Keratinocyte (primary cell): ENCODE measurements at regions not wholly inside any gene's neighbourhood (a gene's known extent, or its start where the extent isn't known, plus 50 kb on each side); places are given as distances from the start of the nearest gene placed in this dataset.
"Not testable (repeated sequence)": the region's sequence is repeated elsewhere in the genome, so short reads cannot be mapped to it uniquely, and the experiment has no call there.

Experiments used
- DNase-seq: peaks from one replicate; pipeline ENCODE4 v3.0.0-alpha.2; 2011; ENCODE audit warnings: low read depth, missing footprints, low spot score
- FAIRE-seq: peaks from 2 replicates; lab custom pipeline; 2011; peaks lifted over from hg19 to GRCh38; lab: Jason Lieb, UNC
- H2AFZ ChIP-seq: 2 replicates; pipeline ENCODE4 v1.6.0; 2012; ENCODE audit warnings: low read length, control low read depth, inconsistent platforms; ENCODE audit not compliant: control insufficient read depth
- H3K27ac ChIP-seq: 2 replicates; pipeline ENCODE4 v1.5.1; 2011; ENCODE audit warnings: low read length; ENCODE audit not compliant: control insufficient read depth, insufficient read depth
- H3K27me3 ChIP-seq: 3 replicates; pipeline ENCODE4 v1.6.0; 2011; ENCODE audit warnings: low read length; ENCODE audit not compliant: control insufficient read depth, insufficient read depth; ENCODE audit errors: extremely low read depth
- H3K36me3 ChIP-seq, 2 experiments: 2 replicates in 1 of 2; 3 replicates in 1 of 2; pipeline ENCODE4 v1.5.1; 2011; ENCODE audit warnings: low read length in 2 of 2, mild to moderate bottlenecking in 1 of 2; ENCODE audit not compliant: control insufficient read depth in 2 of 2, insufficient read depth in 2 of 2; ENCODE audit errors: extremely low read depth in 1 of 2
- H3K4me1 ChIP-seq: 3 replicates; pipeline ENCODE4 v1.5.1; 2011; ENCODE audit warnings: low read length; ENCODE audit not compliant: control insufficient read depth, insufficient read depth; ENCODE audit errors: extremely low read depth
- H3K4me2 ChIP-seq: 3 replicates; pipeline ENCODE4 v1.6.0; 2011; ENCODE audit warnings: low read depth, low read length; ENCODE audit not compliant: control insufficient read depth, insufficient read depth; ENCODE audit errors: extremely low read depth
- H3K4me3 ChIP-seq, 3 experiments: fragments of 200-600 bp in 1 of 3; sonication (generic) in 1 of 3; 2 replicates in 2 of 3; 3 replicates in 1 of 3; pipeline ENCODE4 v1.5.1; 2011 to 2016; ENCODE audit warnings: low read length in 3 of 3, mild to moderate bottlenecking in 3 of 3, control low read depth in 2 of 3, inconsistent platforms in 1 of 3, low read depth in 1 of 3, mixed read lengths in 1 of 3, mixed run types in 1 of 3, moderate library complexity in 1 of 3; ENCODE audit not compliant: control insufficient read depth in 2 of 3, insufficient read depth in 2 of 3; ENCODE audit errors: extremely low read depth in 1 of 3
- H3K79me2 ChIP-seq: 2 replicates; pipeline ENCODE4 v1.6.0; 2012; ENCODE audit warnings: low read length; ENCODE audit not compliant: control insufficient read depth, insufficient read depth
- H3K9ac ChIP-seq: 3 replicates; pipeline ENCODE4 v1.6.0; 2011; ENCODE audit warnings: low read length; ENCODE audit not compliant: control insufficient read depth, insufficient read depth; ENCODE audit errors: extremely low read depth
- H3K9me1 ChIP-seq: 3 replicates; pipeline ENCODE4 v1.6.0; 2011; ENCODE audit warnings: low read length; ENCODE audit not compliant: control insufficient read depth, insufficient read depth; ENCODE audit errors: extremely low read depth
- H3K9me3 ChIP-seq: 2 replicates; pipeline ENCODE4 v1.5.1; 2012; ENCODE audit warnings: low read depth, low read length; ENCODE audit not compliant: control insufficient read depth
- H4K20me1 ChIP-seq: 3 replicates; pipeline ENCODE4 v1.6.0; 2011; ENCODE audit warnings: low read length; ENCODE audit not compliant: control insufficient read depth, insufficient read depth; ENCODE audit errors: extremely low read depth
- EZH2 ChIP-seq: IDR thresholded peaks from one replicate; pipeline ENCODE4 v1.6.1; 2012; ENCODE audit warnings: inconsistent platforms, mild to moderate bottlenecking, low read length, moderate library complexity
- dilution Hi-C: fragments of 300-500 bp; cut with MboI; formaldehyde crosslinking; loops from one replicate; pipeline ENCODE4 v1.7.0; 2020; ENCODE audit warnings: low sequenced_read_pairs; ENCODE audit not compliant: extremely low pct_ligation_motif_present
- TF ChIP-seq, protein P1 (sequence below), 3 experiments: IDR thresholded peaks in 1 of 3; conservative IDR thresholded peaks in 1 of 3; optimal IDR thresholded peaks in 1 of 3; 2 replicates in 2 of 3; 3 replicates in 1 of 3; pipeline versions ENCODE3 to v1.5.1; 2011; ENCODE audit warnings: low read length in 3 of 3, mild to moderate bottlenecking in 3 of 3, moderate library complexity in 2 of 3, control low read depth in 1 of 3, inconsistent platforms in 1 of 3; ENCODE audit not compliant: insufficient read depth in 2 of 3; ENCODE audit errors: extremely low read depth in 1 of 3

DNA sequence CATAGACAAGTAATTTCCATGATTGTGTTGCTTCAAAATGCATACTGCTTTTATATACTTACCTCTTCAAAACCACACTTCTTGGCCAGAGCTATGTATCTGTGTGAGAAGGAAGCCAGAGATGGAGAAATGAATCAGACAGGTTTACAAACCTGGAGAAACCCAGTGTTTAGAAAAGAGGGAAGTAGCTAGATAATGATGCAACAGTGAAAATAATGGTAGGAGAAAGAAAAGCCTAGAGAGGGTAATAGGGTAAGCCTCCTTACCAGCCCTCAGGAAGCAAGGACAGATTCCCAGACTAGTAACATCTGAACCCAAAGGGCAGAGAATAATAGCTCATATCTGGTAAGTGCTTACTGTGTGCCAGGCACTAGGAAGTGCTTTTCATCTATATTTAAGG, 250.3 kb upstream of the CDH11 start:
- H3K4me2 ChIP-seq = no peak overlapping the region
- no peak for FAIRE-seq
- H3K9me1 ChIP-seq = no peaks in the 10 kb centered on the region
- no peak overlapping the region for H3K9ac ChIP-seq
- no peak for TF ChIP-seq EZH2
- TF ChIP-seq, protein P1, sequence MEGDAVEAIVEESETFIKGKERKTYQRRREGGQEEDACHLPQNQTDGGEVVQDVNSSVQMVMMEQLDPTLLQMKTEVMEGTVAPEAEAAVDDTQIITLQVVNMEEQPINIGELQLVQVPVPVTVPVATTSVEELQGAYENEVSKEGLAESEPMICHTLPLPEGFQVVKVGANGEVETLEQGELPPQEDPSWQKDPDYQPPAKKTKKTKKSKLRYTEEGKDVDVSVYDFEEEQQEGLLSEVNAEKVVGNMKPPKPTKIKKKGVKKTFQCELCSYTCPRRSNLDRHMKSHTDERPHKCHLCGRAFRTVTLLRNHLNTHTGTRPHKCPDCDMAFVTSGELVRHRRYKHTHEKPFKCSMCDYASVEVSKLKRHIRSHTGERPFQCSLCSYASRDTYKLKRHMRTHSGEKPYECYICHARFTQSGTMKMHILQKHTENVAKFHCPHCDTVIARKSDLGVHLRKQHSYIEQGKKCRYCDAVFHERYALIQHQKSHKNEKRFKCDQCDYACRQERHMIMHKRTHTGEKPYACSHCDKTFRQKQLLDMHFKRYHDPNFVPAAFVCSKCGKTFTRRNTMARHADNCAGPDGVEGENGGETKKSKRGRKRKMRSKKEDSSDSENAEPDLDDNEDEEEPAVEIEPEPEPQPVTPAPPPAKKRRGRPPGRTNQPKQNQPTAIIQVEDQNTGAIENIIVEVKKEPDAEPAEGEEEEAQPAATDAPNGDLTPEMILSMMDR (optimal IDR thresholded peaks at IDR 0.05 in 1 of 3, IDR thresholded peaks at IDR 0.05 in 1 of 3, conservative IDR thresholded peaks at IDR 0.05 in 1 of 3; ENCODE audit: extremely low read depth in 1 of 3, insufficient read depth in 2 of 3, low read length in 3 of 3) = no peak
- H3K9me3 ChIP-seq = no peaks in the 10 kb centered on the region
- peak overlapping the region; percentile 8 for H2AFZ ChIP-seq
- no peaks in the 10 kb centered on the region for H3K36me3 ChIP-seq
- dilution Hi-C loops = no loop called here
- no peak overlapping the region for H3K4me3 ChIP-seq
- no peak overlapping the region for H3K27ac ChIP-seq
- H3K4me1 ChIP-seq = peaks cover 21% of the 10 kb centered on the region
- no peaks in the 10 kb centered on the region for H3K79me2 ChIP-seq
- H4K20me1 ChIP-seq = no peaks in the 10 kb centered on the region
- no peaks in the 10 kb centered on the region for H3K27me3 ChIP-seq
- DNase-seq = no peak

DNA sequence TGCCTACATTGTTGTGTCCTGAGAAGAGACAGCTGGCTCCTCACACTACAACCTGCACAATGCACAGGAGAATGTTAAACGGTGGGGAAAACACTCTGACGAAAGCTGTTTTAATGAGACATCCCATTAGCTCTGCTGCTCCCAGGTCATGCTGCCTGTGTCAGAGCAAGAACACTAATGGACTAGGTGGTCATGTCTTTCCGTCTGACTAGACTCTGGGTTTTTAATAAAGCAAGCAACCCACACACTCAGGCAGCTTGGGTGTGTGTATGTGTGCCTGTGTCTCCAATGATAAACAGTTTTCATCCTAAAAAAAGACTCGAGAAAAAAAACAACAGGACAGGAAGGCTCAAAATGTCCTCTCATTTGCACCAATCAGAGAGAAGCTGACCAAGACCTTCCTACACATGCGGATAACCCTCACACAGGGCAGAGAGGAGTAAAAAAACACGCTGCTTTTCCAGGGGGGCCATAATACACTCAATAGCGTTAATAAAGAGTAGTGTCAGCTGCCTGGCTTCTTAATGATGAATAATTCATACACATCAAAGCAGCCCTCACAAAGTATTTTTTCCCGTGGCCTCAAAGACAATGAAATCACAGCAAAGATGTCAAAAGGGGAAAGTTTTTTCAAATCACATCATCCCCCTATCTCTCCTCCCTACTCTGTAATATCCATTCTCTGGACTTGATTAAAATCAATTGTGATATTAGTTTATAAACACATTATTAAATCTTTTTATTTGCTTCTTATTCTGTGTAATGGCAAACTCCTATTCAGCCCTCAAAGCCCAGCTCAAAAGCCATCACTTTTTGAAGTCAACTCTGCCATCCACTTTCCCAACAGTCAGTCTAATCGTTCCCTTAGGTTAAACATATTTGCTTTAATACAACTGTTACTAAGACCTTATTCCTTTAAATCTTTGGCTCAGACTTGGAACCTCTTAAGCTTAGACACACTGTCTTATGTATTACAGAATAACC, 244.2 kb upstream of the CDH11 start:
- Histone ChIP-seq H4K20me1 (no peaks in the 10 kb centered on the region), H3K36me3 (no peaks in the 10 kb centered on the region), H3K4me3 (no peak overlapping the region), H3K9ac (no peak overlapping the region), H2AFZ (no peak overlapping the region), H3K79me2 (no peaks in the 10 kb centered on the region), H3K9me1 (no peaks in the 10 kb centered on the region), H3K4me1 (no peaks in the 10 kb centered on the region), H3K4me2 (no peak overlapping the region), H3K9me3 (no peaks in the 10 kb centered on the region), H3K27ac (no peak overlapping the region), H3K27me3 (no peaks in the 10 kb centered on the region)
- no peak for TF ChIP-seq EZH2
- TF ChIP-seq, protein P1 (optimal IDR thresholded peaks at IDR 0.05 in 1 of 3, IDR thresholded peaks at IDR 0.05 in 1 of 3, conservative IDR thresholded peaks at IDR 0.05 in 1 of 3; ENCODE audit: extremely low read depth in 1 of 3, insufficient read depth in 2 of 3, low read length in 3 of 3) = no peak
- dilution Hi-C loops = no loop called here
- FAIRE-seq = no peak
- DNase-seq = no peak

GRCh38 chr16:65356721-65357120, 234.9 kb upstream of the CDH11 start:
- DNase-seq, H3K79me2 ChIP-seq, dilution Hi-C loops, H3K4me1 ChIP-seq, H3K27me3 ChIP-seq, H3K9me3 ChIP-seq, FAIRE-seq, H3K9me1 ChIP-seq, H4K20me1 ChIP-seq, H2AFZ ChIP-seq, H3K4me3 ChIP-seq, H3K4me2 ChIP-seq, H3K36me3 ChIP-seq, H3K9ac ChIP-seq, H3K27ac ChIP-seq: not testable (repeated sequence)
